ENCODE measurements at regions not wholly inside any gene's neighbourhood (a gene's known extent, or its start where the extent isn't known, plus 50 kb on each side); places are given as distances from the start of the nearest gene placed in this dataset.

DNA sequence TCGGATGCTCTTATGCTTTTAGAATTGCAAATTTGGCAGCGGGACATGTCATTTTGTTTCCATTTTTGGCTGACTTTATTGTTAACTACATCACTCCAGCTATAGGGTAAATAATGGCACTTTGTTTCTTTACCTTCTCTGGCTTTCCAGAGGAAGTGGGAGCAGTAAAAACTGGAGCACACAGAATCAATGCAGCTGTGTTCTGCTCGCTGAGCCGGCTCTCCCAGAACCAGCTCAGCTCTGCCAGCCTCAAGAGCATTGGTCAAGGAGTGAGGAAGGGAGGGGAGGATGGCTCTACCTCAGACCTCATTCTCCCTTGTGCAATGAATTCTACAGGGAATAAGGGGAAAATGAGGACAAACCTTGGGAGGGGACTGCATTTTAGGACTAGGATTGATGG lies 50.5 kb upstream of the SPATA13 start:
- TF ChIP-seq CTCF (optimal IDR thresholded peaks at IDR 0.05 in 1 of 3, IDR thresholded peaks at IDR 0.05 in 1 of 3, conservative IDR thresholded peaks at IDR 0.05 in 1 of 3; ENCODE audit: extremely low read depth in 1 of 3, insufficient read depth in 2 of 3, low read length in 3 of 3) = no peak
- no peak for TF ChIP-seq EZH2 (IDR thresholded peaks at IDR 0.05; ENCODE audit: low read length)
